GM12892 (cell line): ENCODE measurements at regions not wholly inside any gene's neighbourhood (a gene's known extent, or its start where the extent isn't known, plus 50 kb on each side); places are given as distances from the start of the nearest gene placed in this dataset.

ENCODE experiments used
- POLR2A ChIP-seq: IDR thresholded peaks from 2 replicates; pipeline ENCODE4 v1.6.1; 2011; ENCODE audit warnings: low read depth, low read length, control low read depth
- POLR2AphosphoS5 ChIP-seq: IDR thresholded peaks from 2 replicates; pipeline ENCODE4 v1.6.1; 2011; ENCODE audit warnings: low read depth, low read length, control low read depth
- TAF1 ChIP-seq: IDR thresholded peaks from 2 replicates; pipeline ENCODE4 v1.6.1; 2011; ENCODE audit warnings: low read depth, mild to moderate bottlenecking, control low read depth, low read length, borderline replicate concordance

DNA sequence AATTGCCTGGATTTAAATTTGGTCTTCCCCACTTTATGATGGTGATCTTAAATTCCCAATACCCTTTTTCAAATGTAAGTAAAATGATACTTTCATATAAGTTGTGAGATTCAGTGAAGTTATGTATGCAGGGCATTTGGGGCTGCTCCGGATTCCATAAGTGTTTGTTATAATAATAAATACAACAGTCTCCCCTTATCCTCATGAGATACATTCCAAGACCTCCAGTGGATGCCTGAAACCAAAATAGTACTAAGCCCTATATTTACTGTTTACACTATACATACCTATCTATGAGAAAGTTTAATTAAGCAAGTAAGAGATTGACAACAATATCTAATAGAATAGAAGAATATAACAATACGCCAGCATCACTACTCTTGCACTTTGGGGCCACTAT is 2237.8 kb downstream of the PCDH9 start:
- TF ChIP-seq TAF1 (no peak), POLR2A (no peak), POLR2AphosphoS5 (no peak)
